Breast epithelium (tissue), 3 donors: ENCODE measurements at regions not wholly inside any gene's neighbourhood (a gene's known extent, or its start where the extent isn't known, plus 50 kb on each side); places are given as distances from the start of the nearest gene placed in this dataset.
"Not testable (repeated sequence)": the region's sequence is repeated elsewhere in the genome, so short reads cannot be mapped to it uniquely, and the experiment has no call there.

ENCODE experiments used
- CTCF ChIP-seq, 3 donors: fragments of 450-650 bp; IDR thresholded peaks; one replicate each; pipeline ENCODE4 v1.5.1; 2016 to 2017; ENCODE audit warnings: antibody characterized with exemption in 3 of 3, mild to moderate bottlenecking in 3 of 3, moderate library complexity in 3 of 3
- POLR2A ChIP-seq: fragments of 450-650 bp; IDR thresholded peaks from one replicate; pipeline ENCODE4 v1.6.1; 2016; ENCODE audit warnings: antibody characterized with exemption, mild to moderate bottlenecking, moderate library complexity
- POLR2AphosphoS5 ChIP-seq, 3 donors: sonication (generic); formaldehyde crosslinking; IDR thresholded peaks; one replicate each; pipeline ENCODE4 v1.6.1; 2017; ENCODE audit warnings: antibody characterized with exemption in 3 of 3

- not testable (repeated sequence) for TF ChIP-seq CTCF (IDR thresholded peaks at IDR 0.05); POLR2AphosphoS5 (IDR thresholded peaks at IDR 0.05); POLR2A
Measured at GRCh38 chr2:87668361-87668760, 79.5 kb upstream of the PLGLB2 start.
